Calu3 (cell line): ENCODE measurements at regions not wholly inside any gene's neighbourhood (a gene's known extent, or its start where the extent isn't known, plus 50 kb on each side); places are given as distances from the start of the nearest gene placed in this dataset.

ENCODE experiments used
- BruUV-seq: library from RNA; stranded (reverse); fragments of 400-500 nt; replicated peaks from 2 replicates; lab custom pipeline; 2021; lab: Mats Ljungman, UMichigan
- CTCF ChIA-PET: fragments of 300-600 bp; sonication (Branson Sonifier 250); formaldehyde crosslinking; loops from one replicate; lab custom pipeline; 2022; ENCODE audit warnings: antibody characterized with exemption; lab: Charles Lee
- DNase-seq: peaks from one replicate; pipeline ENCODE4 v3.0.0; 2022
- H3K27ac Mint-ChIP-seq: one replicate; pipeline ENCODE4 v1.8.0; 2022; ENCODE audit warnings: mixed read lengths; ENCODE audit not compliant: unreplicated experiment
- H3K27me3 Mint-ChIP-seq: one replicate; pipeline ENCODE4 v1.8.0; 2022; ENCODE audit warnings: mixed read lengths; ENCODE audit not compliant: unreplicated experiment
- H3K36me3 Mint-ChIP-seq: one replicate; pipeline ENCODE4 v1.8.0; 2022; ENCODE audit warnings: mild to moderate bottlenecking, moderate library complexity, mixed read lengths; ENCODE audit not compliant: insufficient read depth, unreplicated experiment
- H3K4me1 Mint-ChIP-seq: one replicate; pipeline ENCODE4 v1.8.0; 2022; ENCODE audit warnings: mild to moderate bottlenecking, low read depth, mixed read lengths; ENCODE audit not compliant: unreplicated experiment
- H3K4me3 Mint-ChIP-seq: one replicate; pipeline ENCODE4 v1.8.0; 2022; ENCODE audit warnings: mild to moderate bottlenecking, low read depth, moderate library complexity, mixed read lengths; ENCODE audit not compliant: unreplicated experiment
- H3K9me3 Mint-ChIP-seq: one replicate; pipeline ENCODE4 v1.8.0; 2022; ENCODE audit warnings: low read depth, mixed read lengths; ENCODE audit not compliant: unreplicated experiment
- intact Hi-C: fragments of 100-400 bp; cut with micrococcal nuclease; formaldehyde crosslinking; loops from one replicate; pipeline ENCODE4 v1.10.0; 2022; ENCODE audit not compliant: unreplicated experiment
- TF ChIP-seq, protein P1 (sequence below): fragments of 200-600 bp; IDR thresholded peaks from one replicate; pipeline ENCODE4 v1.8.0; 2022; ENCODE audit warnings: antibody characterized with exemption; ENCODE audit not compliant: unreplicated experiment

DNA sequence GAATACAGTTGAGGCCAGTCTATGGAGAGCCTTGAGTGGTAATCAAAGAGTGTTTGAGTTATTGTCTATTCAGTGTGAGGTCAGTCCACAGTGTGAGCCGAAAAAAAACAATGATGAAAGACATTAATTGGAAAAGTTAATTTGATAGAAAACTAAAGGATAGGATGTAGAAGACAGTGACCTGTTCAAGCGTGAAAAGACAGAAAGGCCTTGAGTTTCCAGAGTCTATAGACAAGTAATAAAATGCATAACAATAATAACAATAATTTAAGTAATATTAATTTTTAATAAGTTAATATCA lies 90.4 kb downstream of the SLC30A10 start:
- Mint-ChIP-seq H3K27me3 (peaks cover 45% of the 10 kb centered on the region), H3K36me3 (peaks cover 7% of the 10 kb centered on the region), H3K4me3 (peak overlapping the region; percentile 10), H3K27ac (no peak overlapping the region), H3K9me3 (no peaks in the 10 kb centered on the region), H3K4me1 (peaks cover 20% of the 10 kb centered on the region)
- CTCF ChIA-PET = no interaction called here
- TF ChIP-seq, protein P1, sequence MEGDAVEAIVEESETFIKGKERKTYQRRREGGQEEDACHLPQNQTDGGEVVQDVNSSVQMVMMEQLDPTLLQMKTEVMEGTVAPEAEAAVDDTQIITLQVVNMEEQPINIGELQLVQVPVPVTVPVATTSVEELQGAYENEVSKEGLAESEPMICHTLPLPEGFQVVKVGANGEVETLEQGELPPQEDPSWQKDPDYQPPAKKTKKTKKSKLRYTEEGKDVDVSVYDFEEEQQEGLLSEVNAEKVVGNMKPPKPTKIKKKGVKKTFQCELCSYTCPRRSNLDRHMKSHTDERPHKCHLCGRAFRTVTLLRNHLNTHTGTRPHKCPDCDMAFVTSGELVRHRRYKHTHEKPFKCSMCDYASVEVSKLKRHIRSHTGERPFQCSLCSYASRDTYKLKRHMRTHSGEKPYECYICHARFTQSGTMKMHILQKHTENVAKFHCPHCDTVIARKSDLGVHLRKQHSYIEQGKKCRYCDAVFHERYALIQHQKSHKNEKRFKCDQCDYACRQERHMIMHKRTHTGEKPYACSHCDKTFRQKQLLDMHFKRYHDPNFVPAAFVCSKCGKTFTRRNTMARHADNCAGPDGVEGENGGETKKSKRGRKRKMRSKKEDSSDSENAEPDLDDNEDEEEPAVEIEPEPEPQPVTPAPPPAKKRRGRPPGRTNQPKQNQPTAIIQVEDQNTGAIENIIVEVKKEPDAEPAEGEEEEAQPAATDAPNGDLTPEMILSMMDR = no peak
- intact Hi-C loops = loop anchor here (1.0 to 5.0 kb wide), 4 partner anchors 119 to 379 kb away; no protein-coding TSS in a partner anchor
- no TSS peak for BruUV-seq
- no peak for DNase-seq

DNA sequence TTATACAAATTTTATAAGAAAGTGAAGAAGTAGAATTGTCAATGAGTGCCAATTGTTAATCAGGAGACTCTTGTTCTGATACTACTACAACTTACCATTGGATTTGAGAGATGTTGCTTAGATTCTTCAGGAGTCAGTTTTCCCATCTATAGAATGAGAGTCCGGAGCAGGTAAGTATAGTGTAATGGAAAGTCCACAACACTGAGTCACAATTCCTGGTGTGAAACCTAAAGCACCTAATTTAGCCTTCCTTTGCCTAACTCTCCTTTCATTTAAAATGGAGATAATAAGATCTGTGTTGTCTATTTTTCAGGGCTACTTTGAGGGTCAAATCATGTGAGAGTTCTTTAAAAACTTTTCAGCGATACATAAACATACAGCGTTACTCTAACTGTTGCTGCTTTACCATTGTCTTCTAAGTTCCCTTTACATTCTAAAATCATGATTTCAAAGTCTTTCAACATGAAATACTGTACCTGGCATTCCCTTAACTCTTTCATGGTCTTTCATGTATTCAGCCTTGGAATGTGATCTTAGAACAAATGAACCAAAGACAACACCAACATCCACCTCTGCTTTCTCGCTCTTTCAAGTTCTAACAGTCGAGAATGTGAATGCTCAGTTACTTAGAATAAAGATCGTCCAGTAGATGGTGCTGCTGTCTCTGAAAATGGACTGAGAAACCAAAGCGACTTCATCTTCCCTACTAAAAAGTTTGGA lies 90.9 kb downstream of the SLC30A10 start:
- TF ChIP-seq, protein P1 = peak; percentile 57

DNA sequence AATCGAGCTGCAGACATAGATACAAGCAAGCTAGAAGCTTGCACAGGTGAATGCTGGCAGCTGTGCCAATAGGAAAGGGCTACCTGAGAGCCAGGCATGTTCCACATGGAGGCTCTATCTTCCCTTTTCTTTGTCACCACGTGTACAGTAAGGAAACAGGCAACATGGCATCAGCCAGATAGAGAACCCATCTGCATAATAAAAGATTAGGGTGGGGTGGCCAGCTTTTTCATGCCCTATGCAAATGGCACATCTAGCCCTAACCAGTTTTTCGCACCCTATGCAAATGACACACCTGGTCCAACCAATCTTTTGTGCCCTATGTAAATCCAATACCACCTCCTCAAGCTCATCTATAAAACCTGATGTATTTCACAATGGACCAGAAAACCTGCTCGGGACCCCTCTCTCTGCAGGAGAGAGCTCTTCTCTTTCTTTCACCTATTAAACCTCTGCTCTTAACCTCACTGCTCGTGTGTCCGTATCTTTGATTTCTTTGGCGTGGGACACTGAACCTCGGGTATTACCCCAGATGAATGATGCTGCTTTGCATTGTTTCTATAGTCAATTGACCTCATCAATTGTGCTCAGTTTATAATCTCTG lies 93.9 kb downstream of the SLC30A10 start:
- no peak overlapping the region for H3K27ac Mint-ChIP-seq
- TF ChIP-seq, protein P1 = no peak
- no TSS peak for BruUV-seq
- H3K4me1 Mint-ChIP-seq = peaks cover 17% of the 10 kb centered on the region
- DNase-seq = no peak
- CTCF ChIA-PET = no interaction called here
- H3K36me3 Mint-ChIP-seq = peaks cover 3% of the 10 kb centered on the region
- intact Hi-C loops = no loop called here
- H3K27me3 Mint-ChIP-seq = peaks cover 38% of the 10 kb centered on the region
- H3K9me3 Mint-ChIP-seq = no peaks in the 10 kb centered on the region
- H3K4me3 Mint-ChIP-seq = no peak overlapping the region

More for the DNA sequence above, 90.9 kb downstream of the SLC30A10 start:
- CTCF ChIA-PET = no interaction called here
- H3K27me3 Mint-ChIP-seq = peaks cover 45% of the 10 kb centered on the region
- H3K36me3 Mint-ChIP-seq = peaks cover 7% of the 10 kb centered on the region
- H3K9me3 Mint-ChIP-seq = no peaks in the 10 kb centered on the region
- intact Hi-C loops = loop anchor here (1.0 to 5.0 kb wide), 4 partner anchors 120 to 380 kb away; no protein-coding TSS in a partner anchor
- no TSS peak for BruUV-seq
- H3K4me3 Mint-ChIP-seq = peak overlapping the region; percentile 10
- H3K4me1 Mint-ChIP-seq = peaks cover 20% of the 10 kb centered on the region
- DNase-seq = peak; percentile 55
- no peak overlapping the region for H3K27ac Mint-ChIP-seq

DNA sequence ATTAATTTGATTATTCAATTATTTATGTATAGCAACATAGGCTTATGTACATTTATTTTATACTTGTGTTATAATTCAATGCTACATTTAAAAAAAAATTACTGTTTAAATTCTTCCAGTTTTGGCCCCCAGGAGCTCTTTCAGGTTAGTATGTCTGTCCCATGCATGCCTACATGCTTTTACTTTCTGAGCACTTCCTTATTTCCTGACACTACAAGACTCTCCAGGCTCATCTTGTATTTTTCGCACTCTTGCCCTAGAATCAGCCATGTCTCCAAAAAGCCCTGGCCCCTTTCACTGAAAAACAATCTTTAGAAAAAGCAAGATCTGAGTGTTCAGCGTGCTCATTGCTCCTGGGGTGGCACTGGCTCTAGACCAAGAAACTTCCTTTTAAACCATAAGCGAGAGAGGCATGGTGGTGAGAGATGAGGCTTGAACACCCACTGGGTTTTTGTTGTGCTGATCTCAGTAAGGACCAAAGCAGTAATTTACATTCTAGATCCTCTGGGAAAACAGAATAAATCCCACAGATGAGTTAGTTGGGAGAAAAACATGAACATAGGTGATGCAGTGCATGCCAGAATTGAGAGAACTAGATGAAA lies 95.0 kb downstream of the SLC30A10 start:
- CTCF ChIA-PET = no interaction called here
- peaks cover 11% of the 10 kb centered on the region for H3K4me1 Mint-ChIP-seq
- H3K36me3 Mint-ChIP-seq = no peaks in the 10 kb centered on the region
- intact Hi-C loops = no loop called here
- DNase-seq = no peak
- H3K27ac Mint-ChIP-seq = no peak overlapping the region
- no peak overlapping the region for H3K4me3 Mint-ChIP-seq
- BruUV-seq = no TSS peak
- no peaks in the 10 kb centered on the region for H3K9me3 Mint-ChIP-seq
- TF ChIP-seq, protein P1 = no peak
- H3K27me3 Mint-ChIP-seq = peaks cover 49% of the 10 kb centered on the region
